Osteoblast (primary cell): ENCODE measurements at regions not wholly inside any gene's neighbourhood (a gene's known extent, or its start where the extent isn't known, plus 50 kb on each side); places are given as distances from the start of the nearest gene placed in this dataset.
"Not testable (repeated sequence)": the region's sequence is repeated elsewhere in the genome, so short reads cannot be mapped to it uniquely, and the experiment has no call there.

Experiments used
- DNase-seq: peaks from one replicate; pipeline ENCODE4 v3.0.0; 2011; ENCODE audit warnings: low spot score, mixed read lengths; ENCODE audit not compliant: insufficient read length; ENCODE audit errors: missing footprints
- H2AFZ ChIP-seq: 2 replicates; pipeline ENCODE4 v1.6.0; 2011; ENCODE audit warnings: mild to moderate bottlenecking, low read length
- H3K27ac ChIP-seq: 2 replicates; pipeline ENCODE4 v1.5.1; 2011; ENCODE audit warnings: mild to moderate bottlenecking, low read depth, low read length, moderate library complexity
- H3K27me3 ChIP-seq: 2 replicates; pipeline ENCODE4 v1.6.0; 2012; ENCODE audit warnings: mild to moderate bottlenecking, control low read depth, inconsistent platforms, low read length, moderate library complexity; ENCODE audit not compliant: insufficient read depth
- H3K36me3 ChIP-seq: 2 replicates; pipeline ENCODE4 v1.5.1; 2011; ENCODE audit warnings: mild to moderate bottlenecking, low read length, control low read depth, moderate library complexity; ENCODE audit not compliant: insufficient read depth
- H3K4me1 ChIP-seq: 2 replicates; pipeline ENCODE4 v1.5.1; 2011; ENCODE audit warnings: mild to moderate bottlenecking, low read length, control low read depth, moderate library complexity; ENCODE audit not compliant: insufficient read depth
- H3K4me2 ChIP-seq: 2 replicates; pipeline ENCODE4 v1.6.0; 2011; ENCODE audit warnings: mild to moderate bottlenecking, low read length; ENCODE audit not compliant: insufficient read depth
- H3K4me3 ChIP-seq: fragments of 200-600 bp; sonication (generic); 3 replicates; pipeline ENCODE4 v1.5.1; 2012; ENCODE audit warnings: mild to moderate bottlenecking, low read length, inconsistent platforms; ENCODE audit not compliant: insufficient read depth
- H3K79me2 ChIP-seq: 2 replicates; pipeline ENCODE4 v1.6.0; 2012; ENCODE audit warnings: mild to moderate bottlenecking, low read length, control low read depth, inconsistent platforms; ENCODE audit not compliant: insufficient read depth
- H3K9me3 ChIP-seq: 2 replicates; pipeline ENCODE4 v1.5.1; 2011; ENCODE audit warnings: low read depth, low read length, control low read depth
- H4K20me1 ChIP-seq: 2 replicates; pipeline ENCODE4 v1.6.0; 2012; ENCODE audit warnings: mild to moderate bottlenecking, low read length, control low read depth; ENCODE audit not compliant: insufficient read depth
- CTCF ChIP-seq: IDR thresholded peaks from 2 replicates; pipeline ENCODE4 v1.5.1; 2011; ENCODE audit warnings: mild to moderate bottlenecking, low read depth, low read length, moderate library complexity; ENCODE audit errors: extremely low read depth

GRCh38 chr13:69243366-69243765 is 864.3 kb upstream of the ATXN8OS start:
- H4K20me1 ChIP-seq, result no peaks in the 10 kb centered on the region
- H3K36me3 ChIP-seq, result no peaks in the 10 kb centered on the region
- H3K4me3 ChIP-seq, result no peak overlapping the region
- no peak overlapping the region for H3K4me2 ChIP-seq
- TF ChIP-seq CTCF, result no peak
- no peaks in the 10 kb centered on the region for H3K4me1 ChIP-seq
- peaks cover 3% of the 10 kb centered on the region for H3K9me3 ChIP-seq
- no peak overlapping the region for H2AFZ ChIP-seq
- H3K27me3 ChIP-seq, result no peaks in the 10 kb centered on the region
- DNase-seq, result no peak
- no peaks in the 10 kb centered on the region for H3K79me2 ChIP-seq
- no peak overlapping the region for H3K27ac ChIP-seq

- no peak overlapping the region for H2AFZ ChIP-seq
- TF ChIP-seq CTCF, result no peak
- H4K20me1 ChIP-seq, result no peaks in the 10 kb centered on the region
- H3K27me3 ChIP-seq, result no peaks in the 10 kb centered on the region
- H3K4me3 ChIP-seq, result no peak overlapping the region
- H3K9me3 ChIP-seq, result peaks cover 8% of the 10 kb centered on the region
- no peaks in the 10 kb centered on the region for H3K4me1 ChIP-seq
- no peaks in the 10 kb centered on the region for H3K79me2 ChIP-seq
- no peak overlapping the region for H3K4me2 ChIP-seq
- no peak overlapping the region for H3K27ac ChIP-seq
- no peak for DNase-seq
- no peaks in the 10 kb centered on the region for H3K36me3 ChIP-seq
Measured at GRCh38 chr13:69234171-69234570, 873.5 kb upstream of the ATXN8OS start.

GRCh38 chr13:69226427-69226826 is 881.2 kb upstream of the ATXN8OS start:
- no peaks in the 10 kb centered on the region for H3K36me3 ChIP-seq
- H3K4me1 ChIP-seq, result no peaks in the 10 kb centered on the region
- no peak overlapping the region for H3K4me2 ChIP-seq
- no peaks in the 10 kb centered on the region for H3K27me3 ChIP-seq
- H4K20me1 ChIP-seq, result no peaks in the 10 kb centered on the region
- no peak overlapping the region for H2AFZ ChIP-seq
- no peak overlapping the region for H3K27ac ChIP-seq
- H3K4me3 ChIP-seq, result no peak overlapping the region
- no peak for DNase-seq
- no peaks in the 10 kb centered on the region for H3K79me2 ChIP-seq
- H3K9me3 ChIP-seq, result peaks cover 2% of the 10 kb centered on the region
- no peak for TF ChIP-seq CTCF

GRCh38 chr13:69221633-69222498 is 885.8 kb upstream of the ATXN8OS start:
- H4K20me1 ChIP-seq, H2AFZ ChIP-seq, DNase-seq, H3K79me2 ChIP-seq, H3K27ac ChIP-seq, H3K36me3 ChIP-seq, H3K27me3 ChIP-seq, H3K4me1 ChIP-seq, H3K9me3 ChIP-seq, H3K4me2 ChIP-seq, H3K4me3 ChIP-seq: not testable (repeated sequence)
